Activated CD4-positive, alpha-beta T cell treated with anti-CD3 and anti-CD28 coated beads, Interleukin-10, Interleukin-2, amounts not matched to agents 100 ng/mL and 50 ng/mL, durations not matched to agents 16 hours and 8 hours (primary cell): ENCODE measurements at regions not wholly inside any gene's neighbourhood (a gene's known extent, or its start where the extent isn't known, plus 50 kb on each side); places are given as distances from the start of the nearest gene placed in this dataset.
"Not testable (repeated sequence)": the region's sequence is repeated elsewhere in the genome, so short reads cannot be mapped to it uniquely, and the experiment has no call there.

Source experiments
- DNase-seq: peaks from one replicate; pipeline ENCODE4 v3.0.0-alpha.2; 2020

DNA sequence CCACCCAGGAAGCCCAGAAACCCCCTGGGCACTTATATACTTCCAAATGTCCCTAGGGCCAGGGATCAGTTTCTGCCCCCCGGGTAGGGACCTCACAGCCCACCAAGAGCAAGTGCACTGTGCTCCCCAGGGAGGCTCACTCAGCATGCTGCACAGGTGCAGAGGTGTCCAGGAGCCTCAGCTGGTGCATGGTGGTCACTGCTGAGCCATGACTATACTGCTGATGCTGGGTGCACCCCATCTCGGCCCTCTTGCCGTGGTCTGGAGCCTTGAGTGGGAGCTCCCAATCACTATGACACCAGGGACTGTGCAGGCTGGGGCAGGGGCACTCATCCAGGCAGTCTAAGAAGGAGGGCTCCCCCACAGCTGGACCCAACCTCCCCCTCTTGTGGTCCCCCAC, 617.8 kb upstream of the RAB6C start:
- no peak for DNase-seq

DNA sequence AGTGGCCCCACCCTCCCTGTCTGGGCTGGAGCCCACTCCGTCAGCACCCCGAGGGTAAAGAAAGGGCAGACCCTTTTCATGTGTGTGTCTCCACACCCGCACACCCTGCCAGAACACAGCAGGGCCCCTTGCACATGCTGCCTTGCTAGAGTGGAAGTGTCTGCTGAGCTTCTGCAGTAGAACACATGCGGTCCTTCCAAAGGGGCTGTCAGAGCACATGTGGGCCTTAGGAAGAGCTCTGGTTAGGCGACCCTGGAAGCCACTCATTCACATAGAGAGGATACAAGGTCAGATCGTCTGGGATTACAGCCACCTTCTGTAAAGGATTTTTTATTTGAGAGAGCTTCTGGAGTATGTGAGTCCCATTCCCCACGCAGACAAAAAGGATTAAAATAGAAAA, 613.2 kb upstream of the RAB6C start:
- DNase-seq: no peak

GRCh38 chr2:129367107-129367506, 612.4 kb upstream of the RAB6C start:
- no peak for DNase-seq

DNA sequence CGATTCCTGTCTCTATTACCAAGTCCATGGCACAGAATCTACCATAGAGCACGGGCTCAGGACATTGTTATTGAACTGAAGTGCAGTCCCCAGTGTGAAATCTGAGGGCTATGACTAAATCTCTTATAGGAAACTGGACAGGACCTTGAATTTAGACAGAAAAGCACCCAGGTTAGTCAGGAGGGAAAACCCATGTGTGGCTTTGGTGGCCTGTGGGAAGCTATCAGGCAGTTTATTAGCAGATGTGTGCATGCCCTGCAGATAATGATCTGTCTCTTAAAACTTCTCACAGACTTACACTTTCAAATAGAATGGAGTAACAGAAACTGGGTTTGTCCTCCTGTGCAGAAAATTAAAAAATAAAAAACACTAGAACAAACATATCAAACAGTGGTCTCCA, 610.0 kb upstream of the RAB6C start:
- DNase-seq: no peak

DNA sequence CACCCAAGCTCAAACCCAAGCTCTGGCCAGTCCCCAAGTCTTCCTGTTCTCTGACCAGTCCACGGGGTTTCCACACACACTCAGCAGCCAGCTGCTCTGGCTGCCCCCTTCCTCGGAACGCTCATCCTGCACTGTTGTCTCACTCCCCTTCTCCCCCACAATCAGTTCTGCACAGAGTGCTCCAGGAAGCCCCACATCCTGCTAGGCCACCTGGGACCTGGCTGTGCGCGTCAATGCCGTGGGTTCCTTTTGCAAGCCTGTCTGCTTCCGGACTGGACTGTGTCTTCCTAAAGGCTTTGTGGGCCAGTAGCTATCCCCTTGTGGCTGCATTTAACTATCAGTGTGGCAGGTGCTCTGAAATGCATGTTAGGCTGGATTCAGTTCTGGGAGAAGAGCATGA, 605.0 kb upstream of the RAB6C start:
- DNase-seq: no peak

DNA sequence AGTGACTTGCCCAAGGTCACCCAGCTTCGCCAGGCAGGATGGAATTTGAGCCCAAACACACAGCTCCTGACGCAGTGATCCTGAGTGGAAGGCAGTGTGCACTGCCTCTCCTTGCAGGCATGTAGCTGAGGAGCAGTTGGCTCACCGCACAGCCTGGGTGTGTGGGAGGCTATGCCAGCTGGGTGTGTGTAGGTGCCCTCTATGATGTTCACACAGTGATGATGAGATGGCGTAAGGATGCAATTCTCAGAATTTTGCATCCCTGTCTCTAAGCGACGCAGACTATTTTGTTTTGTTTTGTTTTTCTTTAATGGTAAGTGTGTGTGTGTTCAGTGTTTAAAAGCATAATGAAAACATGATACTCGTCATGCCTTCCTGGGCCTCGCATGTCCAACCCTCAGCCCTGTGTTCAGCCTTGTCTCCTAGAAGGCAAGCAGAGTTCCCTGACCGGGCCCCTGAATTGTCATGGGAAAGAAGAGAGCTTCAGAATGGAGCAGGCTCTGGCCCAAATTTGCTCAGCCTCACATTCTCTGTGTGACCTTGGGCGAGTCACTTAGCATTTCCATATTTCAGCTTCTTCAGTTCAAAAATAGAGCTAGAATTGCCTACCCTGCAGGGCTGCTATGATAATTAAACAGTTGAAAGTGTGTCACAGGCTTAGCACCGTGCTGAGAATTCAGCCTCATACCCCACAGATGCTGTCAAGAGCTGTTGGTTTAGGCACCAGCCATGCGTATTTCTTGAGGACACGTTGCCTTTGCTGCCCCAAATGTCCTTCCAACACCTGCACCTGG, 603.6 kb upstream of the RAB6C start:
- DNase-seq: no peak

GRCh38 chr2:129376426-129377077, 602.9 kb upstream of the RAB6C start:
- no peak for DNase-seq

DNA sequence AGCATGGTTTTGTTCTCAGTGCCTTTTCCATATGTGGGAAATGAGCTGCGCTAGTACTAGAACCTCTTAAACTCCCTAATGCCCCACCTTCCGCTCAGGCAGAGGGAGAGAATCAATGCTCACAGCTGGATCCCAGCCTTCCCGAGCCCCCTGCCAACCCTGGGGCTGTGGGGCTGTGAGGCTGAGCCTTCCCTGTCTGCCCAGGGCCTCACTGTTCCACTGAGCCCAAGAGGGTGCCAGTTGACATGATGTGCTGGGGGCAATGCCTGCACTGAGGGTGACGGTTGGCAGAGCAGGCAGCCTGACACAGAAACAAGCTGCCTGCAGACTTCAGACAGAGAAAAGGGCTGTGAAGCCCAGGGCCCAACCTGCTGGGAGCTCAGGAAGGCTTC, 602.4 kb upstream of the RAB6C start:
- no peak for DNase-seq

DNA sequence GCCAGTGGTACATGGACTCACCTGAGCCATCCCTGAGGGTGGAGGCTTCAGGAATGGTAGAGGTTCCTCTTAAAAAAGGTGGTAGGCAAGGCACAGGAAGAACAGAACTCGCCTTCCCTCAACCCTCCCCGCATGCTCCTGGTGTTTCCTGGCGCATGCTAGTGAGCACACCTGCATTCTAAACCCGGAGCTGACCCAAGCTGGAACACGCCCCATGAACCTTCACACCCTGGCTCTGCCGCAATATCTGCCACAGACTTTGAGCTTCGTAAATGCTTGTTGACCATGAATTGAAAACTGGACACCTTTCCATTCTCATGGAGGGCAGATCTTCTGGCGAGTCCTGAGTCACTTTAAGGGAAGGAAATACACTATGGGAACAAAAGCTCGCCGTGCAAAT, 601.3 kb upstream of the RAB6C start:
- no peak for DNase-seq

- no peak for DNase-seq
Observed at GRCh38 chr2:129379411-129379810, 600.1 kb upstream of the RAB6C start.

DNA sequence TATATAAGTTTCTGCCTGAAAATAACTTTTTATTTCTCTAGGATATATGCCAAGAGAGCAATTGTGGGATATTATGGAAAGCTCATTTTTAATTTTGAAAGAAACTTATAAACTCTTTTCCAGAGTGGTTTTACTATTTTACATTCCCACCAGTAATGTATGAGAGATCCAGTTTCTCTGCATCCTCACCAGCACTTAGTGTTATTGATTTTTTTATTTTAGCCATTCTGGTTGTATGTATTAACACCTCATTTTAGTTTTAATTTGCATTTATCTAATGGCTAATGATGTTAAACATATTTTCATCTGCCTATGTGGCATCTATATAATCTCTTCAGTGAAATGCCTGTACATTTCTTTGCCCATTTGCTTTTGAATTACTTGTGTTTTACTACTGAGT, 597.7 kb upstream of the RAB6C start:
- DNase-seq: no peak

DNA sequence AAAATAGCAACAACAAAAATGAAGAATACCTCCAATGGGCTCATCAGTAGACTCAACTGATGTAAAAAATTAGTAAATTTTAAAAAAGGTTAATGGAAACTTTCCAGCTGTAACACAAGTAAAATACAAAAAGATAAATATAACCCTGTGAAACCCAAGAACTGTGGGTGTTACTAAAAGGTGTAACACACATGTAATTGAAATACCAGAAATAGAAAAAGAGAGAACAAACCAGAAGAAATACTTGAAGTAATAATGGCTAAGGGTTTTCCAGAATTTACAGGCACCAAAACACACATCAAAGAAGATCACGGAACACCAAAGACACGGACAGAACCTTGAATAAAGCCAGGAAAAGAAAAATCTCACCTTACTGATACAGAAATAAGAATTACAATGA, 590.6 kb upstream of the RAB6C start:
- no peak for DNase-seq

GRCh38 chr2:129393816-129394215, 585.6 kb upstream of the RAB6C start:
- DNase-seq: no peak

DNA sequence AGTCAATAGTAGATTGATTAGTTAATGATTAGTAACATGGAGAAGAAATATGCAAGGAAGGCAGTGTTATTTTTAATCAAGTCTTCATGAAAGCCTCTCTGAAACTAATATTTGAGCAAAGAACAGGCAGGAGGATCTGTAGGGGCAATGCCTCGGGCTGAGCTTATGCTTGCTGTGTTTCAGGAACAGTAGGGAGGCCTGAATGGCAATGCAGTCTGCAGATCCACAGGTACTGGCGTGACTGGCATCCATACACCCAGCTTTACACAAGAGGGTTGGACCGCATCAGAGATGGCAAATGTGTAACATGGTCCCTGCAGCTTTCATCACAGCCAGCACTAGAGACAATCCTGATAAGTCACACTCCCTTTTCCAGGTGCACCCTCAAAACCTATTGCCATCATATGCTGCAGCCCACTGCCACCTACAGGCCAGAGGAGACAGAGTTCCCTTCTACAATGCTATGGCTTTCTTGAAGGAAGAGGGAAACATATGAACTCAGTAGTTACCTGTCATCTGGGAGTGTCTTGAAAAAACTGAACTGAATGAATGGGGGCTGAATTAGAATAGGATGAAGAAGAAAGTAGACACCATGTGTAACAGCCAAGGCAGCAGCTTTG, 582.4 kb upstream of the RAB6C start:
- DNase-seq: peak; percentile 23

- DNase-seq: no peak
Observed at GRCh38 chr2:129400826-129401225, 578.6 kb upstream of the RAB6C start.

DNA sequence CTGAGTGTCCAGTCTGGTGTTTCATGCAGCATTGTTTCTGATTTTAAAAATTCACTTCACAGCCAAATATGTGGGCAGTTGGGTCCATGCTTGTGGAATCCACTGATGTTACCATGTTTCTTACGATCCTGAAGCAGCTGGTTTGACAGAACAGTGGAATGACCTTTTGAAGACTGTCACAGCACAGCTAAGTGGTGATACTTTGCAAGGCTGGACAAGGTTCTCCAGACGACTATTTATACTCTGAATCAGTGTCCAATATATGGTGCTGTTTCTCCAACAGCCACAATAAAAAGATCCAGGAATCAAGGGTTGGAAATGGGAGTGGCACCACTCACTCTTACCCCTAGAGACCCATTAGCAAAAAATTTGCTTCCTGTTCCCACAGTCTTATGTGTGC, 577.4 kb upstream of the RAB6C start:
- no peak for DNase-seq

- no peak for DNase-seq
Observed at GRCh38 chr2:129404000-129404685, 575.3 kb upstream of the RAB6C start.

DNA sequence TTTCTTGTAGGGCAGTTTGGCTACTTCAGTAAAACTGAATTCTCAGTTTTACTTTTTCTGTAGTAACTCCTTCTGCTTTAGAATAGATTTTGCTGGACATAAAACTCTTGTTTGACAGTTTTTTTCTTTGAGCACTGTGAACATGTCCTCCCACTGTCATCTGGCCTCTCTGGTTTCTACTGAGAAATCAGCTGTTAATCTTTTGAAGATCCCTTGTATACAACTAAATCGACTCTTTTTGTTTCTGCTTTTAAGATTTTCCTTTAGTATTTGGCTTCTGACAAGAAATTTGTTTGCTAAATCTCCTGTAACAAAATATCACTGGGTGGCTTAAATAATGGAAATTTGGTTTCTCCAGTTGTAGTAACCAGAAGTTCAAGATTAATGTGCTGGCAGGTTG, 570.9 kb upstream of the RAB6C start:
- no peak for DNase-seq

DNA sequence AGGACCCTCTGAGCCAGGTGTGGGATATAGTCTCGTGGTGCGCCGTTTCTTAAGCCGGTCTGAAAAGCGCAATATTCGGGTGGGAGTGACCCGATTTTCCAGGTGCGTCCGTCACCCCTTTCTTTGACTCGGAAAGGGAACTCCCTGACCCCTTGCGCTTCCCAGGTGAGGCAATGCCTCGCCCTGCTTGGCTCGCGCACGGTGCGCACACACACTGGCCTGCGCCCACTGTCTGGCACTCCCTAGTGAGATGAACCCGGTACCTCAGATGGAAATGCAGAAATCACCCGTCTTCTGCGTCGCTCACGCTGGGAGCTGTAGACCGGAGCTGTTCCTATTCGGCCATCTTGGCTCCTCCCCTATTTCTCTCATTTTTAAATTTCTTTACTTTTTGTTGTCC, 562.4 kb upstream of the RAB6C start:
- DNase-seq: not testable (repeated sequence)

- no peak for DNase-seq
Observed at GRCh38 chr2:129422028-129422427, 557.4 kb upstream of the RAB6C start.

GRCh38 chr2:129428086-129428660, 551.3 kb upstream of the RAB6C start:
- no peak for DNase-seq

DNA sequence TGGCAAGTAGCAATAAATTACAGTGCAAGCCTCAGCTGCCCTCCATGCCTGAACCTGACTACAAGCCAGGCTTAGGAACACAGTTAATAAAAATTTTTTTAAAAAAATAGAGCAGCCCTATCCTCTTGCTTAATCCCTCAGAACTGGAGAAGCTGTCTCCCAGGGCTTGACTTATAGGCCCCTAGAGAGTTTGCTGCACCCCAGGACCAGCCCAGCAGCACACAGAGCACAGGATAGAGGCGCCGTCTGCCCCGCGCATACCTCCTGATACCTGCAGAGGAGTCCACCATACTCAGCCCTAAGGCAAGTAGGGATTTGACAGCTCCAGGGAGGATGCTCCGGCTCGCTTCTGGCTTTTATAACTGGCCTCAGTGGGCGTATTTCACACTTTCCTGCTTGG, 548.6 kb upstream of the RAB6C start:
- no peak for DNase-seq

GRCh38 chr2:129431881-129432280, 547.6 kb upstream of the RAB6C start:
- no peak for DNase-seq
